IPS-18a (cell line): ENCODE measurements at regions not wholly inside any gene's neighbourhood (a gene's known extent, or its start where the extent isn't known, plus 50 kb on each side); places are given as distances from the start of the nearest gene placed in this dataset.

Experiments
- H3K27ac ChIP-seq: one replicate; pipeline ENCODE4 v1.5.1; 2013; ENCODE audit warnings: low read length
- H3K27me3 ChIP-seq: one replicate; pipeline ENCODE4 v1.6.1; 2013; ENCODE audit warnings: mild to moderate bottlenecking, low read length; ENCODE audit not compliant: control insufficient read depth, insufficient read depth
- H3K36me3 ChIP-seq: one replicate; pipeline ENCODE4 v1.6.1; 2013; ENCODE audit warnings: low read depth, low read length; ENCODE audit not compliant: control insufficient read depth
- H3K4me1 ChIP-seq: one replicate; pipeline ENCODE4 v1.6.1; 2013; ENCODE audit warnings: low read depth, low read length; ENCODE audit not compliant: control insufficient read depth
- H3K4me3 ChIP-seq: one replicate; pipeline ENCODE4 v1.5.1; 2013; ENCODE audit warnings: low read length
- H3K9ac ChIP-seq: one replicate; pipeline ENCODE4 v1.6.1; 2013; ENCODE audit warnings: mild to moderate bottlenecking, low read length, moderate library complexity
- H3K9me3 ChIP-seq: one replicate; pipeline ENCODE4 v1.6.1; 2013; ENCODE audit warnings: low read depth, low read length; ENCODE audit not compliant: control insufficient read depth

GRCh38 chr2:104545055-104545454, 308.9 kb upstream of the POU3F3 start:
- Histone ChIP-seq H3K27me3 (no peaks in the 10 kb centered on the region), H3K4me3 (no peak overlapping the region), H3K9ac (no peak overlapping the region), H3K27ac (no peak overlapping the region), H3K9me3 (no peaks in the 10 kb centered on the region), H3K4me1 (no peaks in the 10 kb centered on the region), H3K36me3 (no peaks in the 10 kb centered on the region)

- H3K27ac ChIP-seq, result no peak overlapping the region
- H3K4me3 ChIP-seq, result no peak overlapping the region
- no peaks in the 10 kb centered on the region for H3K36me3 ChIP-seq
- H3K27me3 ChIP-seq, result no peaks in the 10 kb centered on the region
- no peak overlapping the region for H3K9ac ChIP-seq
- H3K9me3 ChIP-seq, result no peaks in the 10 kb centered on the region
- no peaks in the 10 kb centered on the region for H3K4me1 ChIP-seq
These were observed 307.4 kb upstream of the POU3F3 start for GRCh38 chr2:104546537-104546936.

GRCh38 chr2:104547221-104547620, 306.7 kb upstream of the POU3F3 start:
- H3K4me1 ChIP-seq, result no peaks in the 10 kb centered on the region
- H3K27ac ChIP-seq, result no peak overlapping the region
- H3K9ac ChIP-seq, result no peak overlapping the region
- H3K36me3 ChIP-seq, result no peaks in the 10 kb centered on the region
- no peaks in the 10 kb centered on the region for H3K27me3 ChIP-seq
- no peaks in the 10 kb centered on the region for H3K9me3 ChIP-seq
- no peak overlapping the region for H3K4me3 ChIP-seq

- Histone ChIP-seq H3K4me3 (no peak overlapping the region), H3K36me3 (no peaks in the 10 kb centered on the region), H3K9me3 (no peaks in the 10 kb centered on the region), H3K9ac (no peak overlapping the region), H3K27me3 (no peaks in the 10 kb centered on the region), H3K27ac (no peak overlapping the region), H3K4me1 (peaks cover 6% of the 10 kb centered on the region)
These were observed 292.7 kb upstream of the POU3F3 start for GRCh38 chr2:104561251-104561650.

GRCh38 chr2:104562537-104562936, 291.4 kb upstream of the POU3F3 start:
- Histone ChIP-seq H3K27ac (no peak overlapping the region), H3K36me3 (no peaks in the 10 kb centered on the region), H3K9ac (no peak overlapping the region), H3K27me3 (no peaks in the 10 kb centered on the region), H3K4me3 (no peak overlapping the region), H3K9me3 (no peaks in the 10 kb centered on the region), H3K4me1 (peaks cover 6% of the 10 kb centered on the region)

- Histone ChIP-seq H3K27ac (no peak overlapping the region), H3K27me3 (no peaks in the 10 kb centered on the region), H3K36me3 (no peaks in the 10 kb centered on the region), H3K9me3 (no peaks in the 10 kb centered on the region), H3K9ac (no peak overlapping the region), H3K4me3 (no peak overlapping the region), H3K4me1 (peaks cover 6% of the 10 kb centered on the region)
These were observed 290.4 kb upstream of the POU3F3 start for GRCh38 chr2:104563398-104563996.

- Histone ChIP-seq H3K4me1 (no peaks in the 10 kb centered on the region), H3K27ac (no peak overlapping the region), H3K9ac (no peak overlapping the region), H3K27me3 (no peaks in the 10 kb centered on the region), H3K4me3 (no peak overlapping the region), H3K36me3 (no peaks in the 10 kb centered on the region), H3K9me3 (no peaks in the 10 kb centered on the region)
These were observed 285.7 kb upstream of the POU3F3 start for GRCh38 chr2:104568247-104568646.

GRCh38 chr2:104570259-104570658, 283.7 kb upstream of the POU3F3 start:
- Histone ChIP-seq H3K36me3 (no peaks in the 10 kb centered on the region), H3K4me1 (no peaks in the 10 kb centered on the region), H3K27me3 (no peaks in the 10 kb centered on the region)

GRCh38 chr2:104572834-104573233, 281.1 kb upstream of the POU3F3 start:
- Histone ChIP-seq H3K36me3 (no peaks in the 10 kb centered on the region), H3K4me1 (no peaks in the 10 kb centered on the region), H3K27me3 (no peaks in the 10 kb centered on the region), H3K27ac (no peak overlapping the region), H3K4me3 (no peak overlapping the region), H3K9me3 (no peaks in the 10 kb centered on the region), H3K9ac (no peak overlapping the region)

More at GRCh38 chr2:104570259-104570658, 283.7 kb upstream of the POU3F3 start:
- H3K4me3 ChIP-seq, result no peak overlapping the region
- no peak overlapping the region for H3K27ac ChIP-seq
- H3K9ac ChIP-seq, result no peak overlapping the region
- no peaks in the 10 kb centered on the region for H3K9me3 ChIP-seq

GRCh38 chr2:104574367-104574766, 279.5 kb upstream of the POU3F3 start:
- Histone ChIP-seq H3K9ac (no peak overlapping the region), H3K36me3 (no peaks in the 10 kb centered on the region), H3K4me3 (no peak overlapping the region), H3K4me1 (no peaks in the 10 kb centered on the region), H3K27ac (no peak overlapping the region), H3K27me3 (no peaks in the 10 kb centered on the region), H3K9me3 (no peaks in the 10 kb centered on the region)

- H3K4me1 ChIP-seq, result no peaks in the 10 kb centered on the region
- no peaks in the 10 kb centered on the region for H3K9me3 ChIP-seq
- H3K9ac ChIP-seq, result no peak overlapping the region
These were observed 276.8 kb upstream of the POU3F3 start for GRCh38 chr2:104577143-104577542.

GRCh38 chr2:104582471-104582870, 271.4 kb upstream of the POU3F3 start:
- no peak overlapping the region for H3K27ac ChIP-seq
- H3K27me3 ChIP-seq, result no peaks in the 10 kb centered on the region
- no peak overlapping the region for H3K9ac ChIP-seq
- no peaks in the 10 kb centered on the region for H3K36me3 ChIP-seq
- H3K9me3 ChIP-seq, result no peaks in the 10 kb centered on the region
- peaks cover 16% of the 10 kb centered on the region for H3K4me1 ChIP-seq
- no peak overlapping the region for H3K4me3 ChIP-seq

More at GRCh38 chr2:104577143-104577542, 276.8 kb upstream of the POU3F3 start:
- H3K4me3 ChIP-seq, result no peak overlapping the region
- H3K27ac ChIP-seq, result no peak overlapping the region
- no peaks in the 10 kb centered on the region for H3K36me3 ChIP-seq
- no peaks in the 10 kb centered on the region for H3K27me3 ChIP-seq
